H1 (cell line): ENCODE measurements at regions not wholly inside any gene's neighbourhood (a gene's known extent, or its start where the extent isn't known, plus 50 kb on each side); places are given as distances from the start of the nearest gene placed in this dataset.

Experiments
- CTCF ChIA-PET: fragments of 300-600 bp; sonication (Branson Sonifier 250); formaldehyde crosslinking; loops from one replicate; lab custom pipeline; 2021; ENCODE audit not compliant: partially characterized antibody; lab: Charles Lee
- POLR2A ChIA-PET: fragments of 300-600 bp; sonication (Branson Sonifier 250); formaldehyde crosslinking; loops from one replicate; lab custom pipeline; 2021; ENCODE audit warnings: inconsistent platforms; ENCODE audit not compliant: partially characterized antibody; lab: Charles Lee
- DNase-seq, 2 experiments: peaks; one replicate each; pipeline versions ENCODE4 v3.0.0 to v3.0.0-alpha.2; 2010 to 2022; ENCODE audit warnings: low spot score in 2 of 2, low read depth in 1 of 2, mixed read lengths in 1 of 2
- FAIRE-seq: peaks from 2 replicates; lab custom pipeline; 2011; peaks lifted over from hg19 to GRCh38; lab: Jason Lieb, UNC
- H2AFZ ChIP-seq: 2 replicates; pipeline ENCODE4 v1.8.1; 2012; ENCODE audit warnings: low read length, inconsistent platforms
- H2AK5ac ChIP-seq: 2 replicates; pipeline ENCODE4 v1.6.1; 2013; ENCODE audit warnings: low read depth, low read length
- H2BK120ac ChIP-seq: replicated peaks from 2 replicates; pipeline ENCODE3; 2013; ENCODE audit warnings: low read depth, low read length, inconsistent platforms
- H2BK12ac ChIP-seq: 2 replicates; pipeline ENCODE4 v1.6.1; 2013; ENCODE audit warnings: low read depth, low read length
- H2BK15ac ChIP-seq: 2 replicates; pipeline ENCODE4 v1.6.1; 2013; ENCODE audit warnings: low read length
- H2BK20ac ChIP-seq: 2 replicates; pipeline ENCODE4 v1.6.1; 2013; ENCODE audit warnings: low read length
- H2BK5ac ChIP-seq: 2 replicates; pipeline ENCODE4 v1.6.1; 2013; ENCODE audit warnings: low read depth, low read length
- H3K14ac ChIP-seq: 2 replicates; pipeline ENCODE4 v1.6.1; 2013; ENCODE audit warnings: inconsistent platforms; ENCODE audit not compliant: insufficient read length
- H3K18ac ChIP-seq: 2 replicates; pipeline ENCODE4 v1.6.1; 2013; ENCODE audit warnings: low read length; ENCODE audit errors: extremely low read depth
- H3K23ac ChIP-seq: 2 replicates; pipeline ENCODE4 v1.6.1; 2013; ENCODE audit warnings: inconsistent platforms; ENCODE audit not compliant: insufficient read length
- H3K23me2 ChIP-seq: 2 replicates; pipeline ENCODE4 v1.6.1; 2013; ENCODE audit warnings: low read depth, low read length
- H3K27ac ChIP-seq: 2 replicates; pipeline ENCODE4 v1.6.1; 2011; ENCODE audit warnings: low read depth, low read length, inconsistent platforms
- H3K27me3 ChIP-seq, 4 experiments: replicated peaks in 1 of 4; 1 replicate in 1 of 4; 2 replicates in 3 of 4; pipeline versions ENCODE4 v1.6.1 to v1.8.1; 2011 to 2013; ENCODE audit warnings: low read length in 3 of 4, mild to moderate bottlenecking in 3 of 4, inconsistent platforms in 2 of 4, mixed read lengths in 2 of 4, moderate library complexity in 1 of 4; ENCODE audit not compliant: control insufficient read depth in 3 of 4, insufficient read depth in 3 of 4; ENCODE audit errors: extremely low read depth in 1 of 4
- H3K36me3 ChIP-seq, 4 experiments: 2 replicates each; pipeline versions ENCODE4 v1.6.1 to v1.8.1; 2011 to 2013; ENCODE audit warnings: mild to moderate bottlenecking in 4 of 4, low read length in 3 of 4, moderate library complexity in 2 of 4, control low read depth in 1 of 4, inconsistent platforms in 1 of 4; ENCODE audit not compliant: insufficient read depth in 4 of 4, control insufficient read depth in 2 of 4
- H3K4ac ChIP-seq: replicated peaks from 2 replicates; pipeline ENCODE3; 2013; ENCODE audit warnings: low read length, low read depth, mixed read lengths, inconsistent platforms; ENCODE audit not compliant: insufficient read length
- H3K4me1 ChIP-seq, 4 experiments: replicated peaks in 1 of 4; 1 replicate in 1 of 4; 2 replicates in 3 of 4; pipeline versions ENCODE4 v1.6.1 to v1.8.1; 2011 to 2013; ENCODE audit warnings: low read length in 3 of 4, inconsistent platforms in 2 of 4, mixed read lengths in 1 of 4; ENCODE audit not compliant: insufficient read depth in 4 of 4, control insufficient read depth in 3 of 4
- H3K4me2 ChIP-seq, 2 experiments: 2 replicates each; pipeline versions ENCODE4 v1.6.1 to v1.8.1; 2011 to 2013; ENCODE audit warnings: low read depth in 2 of 2, low read length in 2 of 2, control low read depth in 1 of 2, inconsistent platforms in 1 of 2, mild to moderate bottlenecking in 1 of 2; ENCODE audit not compliant: insufficient read depth in 1 of 2
- H3K4me3 ChIP-seq, 4 experiments: fragments of 200-600, 300-600 bp in 1 of 4; sonication (generic), shearing (Covaris generic), sonication (Bioruptor Twin) in 1 of 4; 2 replicates each; pipeline versions ENCODE4 v1.5.1 to v1.8.1; 2011 to 2016; ENCODE audit warnings: low read length in 4 of 4, low read depth in 3 of 4, control low read depth in 2 of 4, inconsistent platforms in 2 of 4, mild to moderate bottlenecking in 2 of 4, mixed read lengths in 1 of 4, moderate library complexity in 1 of 4; ENCODE audit not compliant: insufficient read depth in 2 of 4; ENCODE audit errors: extremely low read depth in 1 of 4
- H3K56ac ChIP-seq: replicated peaks from 2 replicates; pipeline ENCODE3; 2013; ENCODE audit warnings: low read depth, mild to moderate bottlenecking, mixed read lengths, low read length, inconsistent platforms; ENCODE audit not compliant: insufficient read length
- H3K79me1 ChIP-seq: 2 replicates; pipeline ENCODE4 v1.6.1; 2013; ENCODE audit warnings: low read depth, low read length, control low read depth
- H3K79me2 ChIP-seq, 2 experiments: 2 replicates each; pipeline versions ENCODE4 v1.6.1 to v1.8.1; 2012 to 2013; ENCODE audit warnings: low read length in 2 of 2, mild to moderate bottlenecking in 2 of 2, inconsistent platforms in 1 of 2; ENCODE audit not compliant: insufficient read depth in 2 of 2, control insufficient read depth in 1 of 2
- H3K9ac ChIP-seq, 4 experiments: replicated peaks in 1 of 4; 1 replicate in 1 of 4; 2 replicates in 3 of 4; pipeline versions ENCODE4 v1.6.1 to v1.8.1; 2011 to 2013; ENCODE audit warnings: low read depth in 3 of 4, low read length in 3 of 4, control low read depth in 2 of 4, mild to moderate bottlenecking in 2 of 4, moderate library complexity in 2 of 4, inconsistent platforms in 1 of 4; ENCODE audit errors: extremely low read depth in 1 of 4
- H3K9me3 ChIP-seq, 2 experiments: 2 replicates each; pipeline versions ENCODE4 v1.6.1 to v1.8.1; 2012 to 2013; ENCODE audit warnings: mild to moderate bottlenecking in 2 of 2, moderate library complexity in 2 of 2, control low read depth in 1 of 2, inconsistent platforms in 1 of 2, low read depth in 1 of 2, low read length in 1 of 2, mixed read lengths in 1 of 2; ENCODE audit not compliant: insufficient read depth in 2 of 2
- H4K20me1 ChIP-seq, 2 experiments: replicated peaks in 1 of 2; 2 replicates each; pipeline versions ENCODE3 to v1.8.1; 2011 to 2013; ENCODE audit warnings: inconsistent platforms in 2 of 2, low read length in 2 of 2, mild to moderate bottlenecking in 1 of 2; ENCODE audit not compliant: insufficient read depth in 2 of 2, control insufficient read depth in 1 of 2
- H4K5ac ChIP-seq: 2 replicates; pipeline ENCODE4 v1.6.1; 2013; ENCODE audit warnings: low read length, low read depth, mixed read lengths, inconsistent platforms; ENCODE audit not compliant: insufficient read length
- H4K8ac ChIP-seq: 2 replicates; pipeline ENCODE4 v1.8.0; 2013; ENCODE audit warnings: mild to moderate bottlenecking, moderate library complexity, low read length, inconsistent platforms; ENCODE audit not compliant: insufficient read depth; ENCODE audit errors: extremely low read depth
- H4K91ac ChIP-seq: replicated peaks from 2 replicates; pipeline ENCODE3; 2013; ENCODE audit warnings: low read length, mixed read lengths, inconsistent platforms; ENCODE audit not compliant: insufficient read length
- BACH1 ChIP-seq: IDR thresholded peaks from 2 replicates; pipeline ENCODE4 v1.6.1; 2012; ENCODE audit warnings: low read length, improper control_type of control experiment
- RAD21 ChIP-seq, 2 experiments: IDR thresholded peaks in 1 of 2; conservative IDR thresholded peaks in 1 of 2; 2 replicates each; pipeline ENCODE4 v1.6.1; 2011; ENCODE audit warnings: low read depth in 2 of 2, low read length in 2 of 2, improper control_type of control experiment in 1 of 2, inconsistent platforms in 1 of 2, mild to moderate bottlenecking in 1 of 2, moderate library complexity in 1 of 2
- SAP30 ChIP-seq: fragments of 300-600 bp; sonication (generic); IDR thresholded peaks from 2 replicates; pipeline ENCODE4 v1.7.1; 2012; ENCODE audit warnings: low read length, moderate library complexity, mild to moderate bottlenecking, inconsistent platforms; ENCODE audit not compliant: insufficient read depth, insufficient replicate concordance
- SIX5 ChIP-seq: IDR thresholded peaks from 2 replicates; pipeline ENCODE4 v1.6.1; 2011; ENCODE audit warnings: mild to moderate bottlenecking, low read depth, low read length
- YY1 ChIP-seq: IDR thresholded peaks from 2 replicates; pipeline ENCODE4 v1.6.1; 2011; ENCODE audit warnings: low read depth, mild to moderate bottlenecking, low read length
- WGBS, 2 experiments: shearing (Covaris generic) in 1 of 2; methylation state at CpG; one replicate each; pipeline versions ENCODE4 v1.1.6 to v1.1.7; 2013 to 2015; ENCODE audit warnings: low lambda C conversion rate in 2 of 2, mixed read lengths in 2 of 2, inconsistent platforms in 1 of 2, low coverage in 1 of 2, missing lambda C conversion rate in 1 of 2; ENCODE audit not compliant: insufficient replicate concordance in 2 of 2, insufficient coverage in 1 of 2, insufficient read length in 1 of 2; ENCODE audit errors: extremely low coverage in 1 of 2, missing lambda C conversion rate in 1 of 2; 5-methylcytosine and 5-hydroxymethylcytosine counted together

DNA sequence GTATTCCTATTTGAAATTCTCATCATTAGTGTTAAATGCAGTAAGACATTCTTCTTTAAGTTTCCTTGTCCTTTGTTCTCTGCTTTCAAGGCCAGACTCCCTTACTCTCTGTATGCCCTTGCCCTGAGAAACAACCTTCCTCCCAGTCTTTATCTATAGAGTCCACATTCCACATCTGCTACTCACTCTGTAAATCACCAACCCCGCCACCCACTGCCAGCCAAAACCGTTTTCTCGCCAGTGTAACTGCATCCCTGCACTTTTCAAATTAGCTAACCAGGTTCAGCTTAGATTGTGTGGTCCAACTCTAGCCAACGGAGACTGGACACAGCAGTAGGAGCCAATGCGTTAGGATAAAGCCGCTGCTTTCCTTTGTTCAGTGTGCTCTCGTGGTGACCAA, 402.4 kb upstream of the PDZRN3 start:
- Histone ChIP-seq H2BK120ac (no peak overlapping the region), H3K14ac (no peak overlapping the region), H3K36me3 (no peaks in the 10 kb centered on the region), H2BK20ac (no peak overlapping the region), H2BK5ac (no peak overlapping the region), H3K4me1 (no peaks in the 10 kb centered on the region), H3K79me2 (no peaks in the 10 kb centered on the region), H3K79me1 (no peaks in the 10 kb centered on the region), H3K23me2 (no peaks in the 10 kb centered on the region), H2BK12ac (no peak overlapping the region), H4K5ac (no peak overlapping the region), H3K4me3 (no peak overlapping the region), H3K27me3 (peaks cover 0 to 1% (median 0%) of the 10 kb centered on the region in 4 experiments; a peak in 1 of 7 replicates), H3K4me2 (no peak overlapping the region), H3K9ac (no peak overlapping the region), H3K4ac (no peak overlapping the region), H4K91ac (no peak overlapping the region), H3K56ac (no peak overlapping the region), H4K20me1 (no peaks in the 10 kb centered on the region), H2AFZ (no peak overlapping the region), H3K18ac (no peak overlapping the region), H2AK5ac (no peak overlapping the region), H4K8ac (no peak overlapping the region), H3K23ac (no peak overlapping the region), H2BK15ac (no peak overlapping the region), H3K9me3 (no peaks in the 10 kb centered on the region), H3K27ac (no peak overlapping the region)
- POLR2A ChIA-PET = no interaction called here
- WGBS, 2 experiments = 94% methylated on average over 7 of the region's 7 CpGs; no CpG with 5 or more reads in 1 of the 2 experiments
- no peak for FAIRE-seq
- CTCF ChIA-PET = no interaction called here
- DNase-seq = no peak
- TF ChIP-seq YY1 = no peak
- no peak for TF ChIP-seq RAD21 (IDR thresholded peaks at IDR 0.05 in 1 of 2, conservative IDR thresholded peaks at IDR 0.05 in 1 of 2; ENCODE audit: low read depth in 2 of 2, low read length in 2 of 2)
- TF ChIP-seq SAP30 = no peak
- TF ChIP-seq SIX5 = no peak
- no peak for TF ChIP-seq BACH1
